Activated effector memory CD4-positive, alpha-beta T cell treated with anti-CD3 and anti-CD28 coated beads, Interleukin-2, amount 50 U/mL, for 16 hours (primary cell): ENCODE measurements at regions not wholly inside any gene's neighbourhood (a gene's known extent, or its start where the extent isn't known, plus 50 kb on each side); places are given as distances from the start of the nearest gene placed in this dataset.

Experiments used
- DNase-seq: peaks from one replicate; pipeline ENCODE4 v3.0.0-alpha.2; 2020

GRCh38 chr5:123827811-123828210 is 315.8 kb downstream of the CSNK1G3 start:
- DNase-seq = no peak

- DNase-seq = no peak
Observed at GRCh38 chr5:123819833-123820232, 307.9 kb downstream of the CSNK1G3 start.

GRCh38 chr5:123819386-123819785 is 307.4 kb downstream of the CSNK1G3 start:
- DNase-seq = no peak

- DNase-seq = no peak
Observed at GRCh38 chr5:123817267-123817666, 305.3 kb downstream of the CSNK1G3 start.

- DNase-seq = no peak
Observed at GRCh38 chr5:123814801-123815470, 303.0 kb downstream of the CSNK1G3 start.

GRCh38 chr5:123813937-123814624 is 302.1 kb downstream of the CSNK1G3 start:
- DNase-seq = no peak

GRCh38 chr5:123813264-123813663 is 301.3 kb downstream of the CSNK1G3 start:
- no peak for DNase-seq

- no peak for DNase-seq
Observed at GRCh38 chr5:123811831-123812230, 299.9 kb downstream of the CSNK1G3 start.

- no peak for DNase-seq
Observed at GRCh38 chr5:123810746-123811340, 298.9 kb downstream of the CSNK1G3 start.

GRCh38 chr5:123810253-123810652 is 298.3 kb downstream of the CSNK1G3 start:
- no peak for DNase-seq

GRCh38 chr5:123809594-123810221 is 297.7 kb downstream of the CSNK1G3 start:
- DNase-seq = no peak

- no peak for DNase-seq
Observed at GRCh38 chr5:123808461-123809380, 296.7 kb downstream of the CSNK1G3 start.

- DNase-seq = no peak
Observed at GRCh38 chr5:123807177-123807945, 295.4 kb downstream of the CSNK1G3 start.

- no peak for DNase-seq
Observed at GRCh38 chr5:123806644-123807043, 294.7 kb downstream of the CSNK1G3 start.

- DNase-seq = no peak
Observed at GRCh38 chr5:123805300-123805699, 293.3 kb downstream of the CSNK1G3 start.

GRCh38 chr5:123803359-123803758 is 291.4 kb downstream of the CSNK1G3 start:
- DNase-seq = no peak

GRCh38 chr5:123802298-123802951 is 290.4 kb downstream of the CSNK1G3 start:
- DNase-seq = no peak

GRCh38 chr5:123800640-123801039 is 288.7 kb downstream of the CSNK1G3 start:
- DNase-seq = no peak

GRCh38 chr5:123795688-123796087 is 283.7 kb downstream of the CSNK1G3 start:
- no peak for DNase-seq

- DNase-seq = no peak
Observed at GRCh38 chr5:123790226-123790625, 278.2 kb downstream of the CSNK1G3 start.

GRCh38 chr5:123787635-123788034 is 275.7 kb downstream of the CSNK1G3 start:
- no peak for DNase-seq
